RKO (cell line): ENCODE measurements at regions not wholly inside any gene's neighbourhood (a gene's known extent, or its start where the extent isn't known, plus 50 kb on each side); places are given as distances from the start of the nearest gene placed in this dataset.

Source experiments
- DNase-seq: peaks from one replicate; pipeline ENCODE4 v3.0.0-alpha.2; 2016; ENCODE audit warnings: low spot score

- DNase-seq, result no peak
Observed at GRCh38 chr15:47997195-47998080, 123.4 kb upstream of the SLC24A5 start.

GRCh38 chr15:47998619-47999019, 122.2 kb upstream of the SLC24A5 start:
- DNase-seq, result no peak

- no peak for DNase-seq
Observed at GRCh38 chr15:48001393-48002039, 119.3 kb upstream of the SLC24A5 start.

- DNase-seq, result no peak
Observed at GRCh38 chr15:48002767-48003166, 118.0 kb upstream of the SLC24A5 start.

GRCh38 chr15:48003441-48003840, 117.3 kb upstream of the SLC24A5 start:
- no peak for DNase-seq

- no peak for DNase-seq
Observed at GRCh38 chr15:48005077-48005476, 115.7 kb upstream of the SLC24A5 start.

GRCh38 chr15:48006031-48006511, 114.7 kb upstream of the SLC24A5 start:
- DNase-seq, result no peak

GRCh38 chr15:48010316-48010715, 110.5 kb upstream of the SLC24A5 start:
- DNase-seq, result no peak

GRCh38 chr15:48012191-48012590, 108.6 kb upstream of the SLC24A5 start:
- DNase-seq, result no peak

GRCh38 chr15:48016865-48017264, 103.9 kb upstream of the SLC24A5 start:
- DNase-seq, result no peak

- DNase-seq, result no peak
Observed at GRCh38 chr15:48017747-48018146, 103.0 kb upstream of the SLC24A5 start.

- no peak for DNase-seq
Observed at GRCh38 chr15:48020166-48020565, 100.6 kb upstream of the SLC24A5 start.

GRCh38 chr15:48021336-48022086, 99.3 kb upstream of the SLC24A5 start:
- peak; percentile 8 for DNase-seq

GRCh38 chr15:48025118-48025517, 95.7 kb upstream of the SLC24A5 start:
- DNase-seq, result no peak

GRCh38 chr15:48028712-48029111, 92.1 kb upstream of the SLC24A5 start:
- no peak for DNase-seq

GRCh38 chr15:48029642-48030041, 91.1 kb upstream of the SLC24A5 start:
- DNase-seq, result no peak

- DNase-seq, result no peak
Observed at GRCh38 chr15:48031466-48031865, 89.3 kb upstream of the SLC24A5 start.

GRCh38 chr15:48031973-48032372, 88.8 kb upstream of the SLC24A5 start:
- DNase-seq, result no peak

GRCh38 chr15:48032911-48033310, 87.9 kb upstream of the SLC24A5 start:
- no peak for DNase-seq

- no peak for DNase-seq
Observed at GRCh38 chr15:48038221-48038620, 82.6 kb upstream of the SLC24A5 start.

- no peak for DNase-seq
Observed at GRCh38 chr15:48040166-48040817, 80.5 kb upstream of the SLC24A5 start.

GRCh38 chr15:48041454-48041853, 79.3 kb upstream of the SLC24A5 start:
- DNase-seq, result no peak
